Mesothelial cell of epicardium (in vitro differentiated cells): ENCODE measurements at regions not wholly inside any gene's neighbourhood (a gene's known extent, or its start where the extent isn't known, plus 50 kb on each side); places are given as distances from the start of the nearest gene placed in this dataset.

ENCODE experiments used
- DNase-seq, 2 experiments: peaks; one replicate each; pipeline ENCODE4 v3.0.0; 2021; ENCODE audit warnings: low spot score in 2 of 2; ENCODE audit not compliant: unreplicated experiment in 2 of 2
- H3K27ac Mint-ChIP-seq: 2 replicates; pipeline ENCODE4 v1.8.0; 2021; ENCODE audit warnings: mixed read lengths
- H3K27me3 Mint-ChIP-seq: 2 replicates; pipeline ENCODE4 v1.8.0; 2021; ENCODE audit warnings: low read depth, mixed read lengths
- H3K36me3 Mint-ChIP-seq: 2 replicates; pipeline ENCODE4 v1.8.0; 2021; ENCODE audit warnings: mixed read lengths
- H3K4me1 Mint-ChIP-seq: 2 replicates; pipeline ENCODE4 v1.8.0; 2021; ENCODE audit warnings: mixed read lengths
- H3K4me3 Mint-ChIP-seq: 2 replicates; pipeline ENCODE4 v1.8.0; 2021; ENCODE audit warnings: mild to moderate bottlenecking, moderate library complexity, mixed read lengths
- H3K9me3 Mint-ChIP-seq: 2 replicates; pipeline ENCODE4 v1.8.0; 2021; ENCODE audit warnings: mixed read lengths
- CTCF ChIP-seq: fragments of 200-600 bp; sonication (generic); IDR thresholded peaks from one replicate; pipeline ENCODE4 v1.5.0; 2021; ENCODE audit warnings: antibody characterized with exemption; ENCODE audit not compliant: unreplicated experiment

GRCh38 chr2:216920937-216921456 lies 61.1 kb upstream of the TNP1 start:
- peaks cover 8% of the 10 kb centered on the region for H3K4me1 Mint-ChIP-seq
- H3K36me3 Mint-ChIP-seq, result no peaks in the 10 kb centered on the region
- TF ChIP-seq CTCF, result no peak
- H3K4me3 Mint-ChIP-seq, result no peak overlapping the region
- no peak for DNase-seq
- H3K9me3 Mint-ChIP-seq, result peaks cover 6% of the 10 kb centered on the region
- no peaks in the 10 kb centered on the region for H3K27me3 Mint-ChIP-seq
- no peak overlapping the region for H3K27ac Mint-ChIP-seq

GRCh38 chr2:216920143-216920876 lies 60.4 kb upstream of the TNP1 start:
- no peak for TF ChIP-seq CTCF
- no peak overlapping the region for H3K4me3 Mint-ChIP-seq
- no peak for DNase-seq

GRCh38 chr2:216918088-216918680 lies 58.3 kb upstream of the TNP1 start:
- Mint-ChIP-seq H3K4me3 (no peak overlapping the region), H3K36me3 (no peaks in the 10 kb centered on the region), H3K27me3 (no peaks in the 10 kb centered on the region), H3K27ac (no peak overlapping the region), H3K4me1 (peaks cover 8% of the 10 kb centered on the region), H3K9me3 (no peaks in the 10 kb centered on the region)
- TF ChIP-seq CTCF, result no peak
- DNase-seq, result no peak

More at GRCh38 chr2:216920143-216920876, 60.4 kb upstream of the TNP1 start:
- Mint-ChIP-seq H3K27ac (no peak overlapping the region), H3K36me3 (no peaks in the 10 kb centered on the region), H3K4me1 (peaks cover 8% of the 10 kb centered on the region), H3K27me3 (no peaks in the 10 kb centered on the region), H3K9me3 (peaks cover 6% of the 10 kb centered on the region)

- Mint-ChIP-seq H3K27ac (no peak overlapping the region), H3K27me3 (no peaks in the 10 kb centered on the region)
Measured at GRCh38 chr2:216916956-216917650, 57.2 kb upstream of the TNP1 start.

More at GRCh38 chr2:216916956-216917650, 57.2 kb upstream of the TNP1 start:
- Mint-ChIP-seq H3K4me3 (no peak overlapping the region), H3K9me3 (peaks cover 3% of the 10 kb centered on the region), H3K36me3 (no peaks in the 10 kb centered on the region), H3K4me1 (peaks cover 8% of the 10 kb centered on the region)
- no peak for DNase-seq
- TF ChIP-seq CTCF, result no peak
